Peyer's patch (tissue), 4 donors: ENCODE measurements at regions not wholly inside any gene's neighbourhood (a gene's known extent, or its start where the extent isn't known, plus 50 kb on each side); places are given as distances from the start of the nearest gene placed in this dataset.

Source experiments
- DNase-seq, 3 donors: peaks; one replicate each; pipeline ENCODE4 v3.0.0-alpha.2; 2017 to 2019
- H3K27ac ChIP-seq, 4 donors: fragments of 200-600 bp; sonication (generic); one replicate each; pipeline ENCODE4 v1.5.1; 2016 to 2019
- H3K27me3 ChIP-seq, 2 donors: fragments of 200-600 bp; sonication (generic); one replicate each; pipeline ENCODE4 v1.5.1; 2019
- H3K36me3 ChIP-seq, 3 donors: fragments of 200-600 bp; sonication (generic); one replicate each; pipeline ENCODE4 v1.5.1; 2016 to 2019
- H3K4me1 ChIP-seq, 4 donors: fragments of 200-600 bp; sonication (generic); one replicate each; pipeline ENCODE4 v1.5.1; 2016 to 2019
- H3K4me3 ChIP-seq, 4 donors: fragments of 200-600 bp; sonication (generic); 1 replicate in 3 of 4; 2 replicates in 1 of 4; pipeline ENCODE4 v1.5.1; 2016 to 2019; ENCODE audit warnings: mild to moderate bottlenecking in 1 of 4
- H3K9me3 ChIP-seq, 4 donors: fragments of 200-600 bp; sonication (generic); one replicate each; pipeline ENCODE4 v1.5.1; 2016 to 2019; ENCODE audit warnings: mild to moderate bottlenecking in 1 of 4
- CTCF ChIP-seq, 6 experiments: fragments of 450-650 bp in 4 of 6; fragments of 200-600 bp in 2 of 6; sonication (generic) in 1 of 6; IDR thresholded peaks; one replicate each; pipeline ENCODE4 v1.5.1; 2017 to 2019; ENCODE audit warnings: antibody characterized with exemption in 6 of 6, mild to moderate bottlenecking in 3 of 6, moderate library complexity in 1 of 6
- POLR2A ChIP-seq, 2 donors: fragments of 450-650 bp; IDR thresholded peaks; one replicate each; pipeline ENCODE4 v1.5.1; 2017; ENCODE audit warnings: antibody characterized with exemption in 2 of 2, mild to moderate bottlenecking in 2 of 2, moderate library complexity in 2 of 2

DNA sequence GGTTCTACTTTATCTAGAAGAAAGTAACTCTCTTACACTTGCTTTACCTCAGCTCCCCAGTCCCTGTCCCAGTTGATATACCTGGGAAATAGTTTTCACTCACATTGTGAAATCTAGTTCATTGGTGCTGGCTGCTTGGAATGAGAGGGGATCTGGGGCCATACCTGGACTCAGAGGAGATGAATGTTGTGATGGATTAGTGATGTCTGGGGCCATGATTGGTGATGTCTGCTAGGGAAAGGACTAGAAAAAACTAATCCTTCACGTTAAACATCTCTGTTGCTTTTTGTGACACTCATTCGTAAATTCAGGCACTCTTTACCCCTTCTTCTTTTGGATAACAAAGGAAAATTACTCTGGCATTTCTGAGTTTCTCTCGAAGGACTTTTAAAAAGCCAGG is 152.4 kb downstream of the RAB11FIP2 start:
- H3K36me3 ChIP-seq = no peaks in the 10 kb centered on the region
- DNase-seq = no peak
- H3K4me1 ChIP-seq = no peaks in the 10 kb centered on the region
- no peak overlapping the region for H3K27ac ChIP-seq
- no peaks in the 10 kb centered on the region for H3K9me3 ChIP-seq
- H3K27me3 ChIP-seq = no peaks in the 10 kb centered on the region
- H3K4me3 ChIP-seq = no peak overlapping the region
- TF ChIP-seq POLR2A (IDR thresholded peaks at IDR 0.05) (no peak), CTCF (IDR thresholded peaks at IDR 0.05) (no peak)

- no peak for DNase-seq
- Histone ChIP-seq H3K27me3 (no peaks in the 10 kb centered on the region), H3K9me3 (no peaks in the 10 kb centered on the region), H3K4me3 (no peak overlapping the region), H3K27ac (no peak overlapping the region), H3K36me3 (no peaks in the 10 kb centered on the region), H3K4me1 (no peaks in the 10 kb centered on the region)
- no peak for TF ChIP-seq POLR2A (IDR thresholded peaks at IDR 0.05)
- TF ChIP-seq CTCF (IDR thresholded peaks at IDR 0.05) = no peak
Observed at GRCh38 chr10:117896517-117896916, 150.2 kb downstream of the RAB11FIP2 start.

GRCh38 chr10:117899181-117899683 is 147.5 kb downstream of the RAB11FIP2 start:
- Histone ChIP-seq H3K27ac (no peak overlapping the region), H3K4me1 (no peaks in the 10 kb centered on the region)

DNA sequence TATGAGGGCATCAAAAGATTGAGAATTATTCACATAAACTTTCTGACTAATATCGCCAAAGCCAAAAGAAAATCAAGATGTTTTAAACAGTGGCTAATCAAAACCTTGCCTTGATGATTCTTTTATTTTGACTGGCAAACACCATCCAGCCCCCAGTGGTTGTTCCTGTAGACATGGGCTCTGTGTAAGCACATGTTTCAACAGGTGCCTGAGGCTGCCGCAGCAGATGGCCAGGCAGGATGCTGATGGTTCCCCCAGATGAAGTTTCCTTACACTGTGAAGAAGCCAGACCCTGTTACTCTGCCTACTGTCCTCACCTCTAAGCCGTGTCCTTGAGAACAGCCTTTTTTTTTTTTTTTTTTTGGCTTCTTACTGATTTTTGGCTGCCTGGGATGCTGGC is 146.5 kb downstream of the RAB11FIP2 start:
- DNase-seq = no peak
- H3K4me1 ChIP-seq = no peaks in the 10 kb centered on the region
- H3K4me3 ChIP-seq = no peak overlapping the region
- H3K9me3 ChIP-seq = no peaks in the 10 kb centered on the region
- H3K36me3 ChIP-seq = no peaks in the 10 kb centered on the region
- H3K27ac ChIP-seq = no peak overlapping the region
- no peak for TF ChIP-seq POLR2A (IDR thresholded peaks at IDR 0.05)
- no peak for TF ChIP-seq CTCF (IDR thresholded peaks at IDR 0.05)
- no peaks in the 10 kb centered on the region for H3K27me3 ChIP-seq

More at GRCh38 chr10:117899181-117899683, 147.5 kb downstream of the RAB11FIP2 start:
- no peaks in the 10 kb centered on the region for H3K9me3 ChIP-seq
- TF ChIP-seq CTCF (IDR thresholded peaks at IDR 0.05) = no peak
- H3K36me3 ChIP-seq = no peaks in the 10 kb centered on the region
- no peak overlapping the region for H3K4me3 ChIP-seq
- no peak for DNase-seq
- H3K27me3 ChIP-seq = no peaks in the 10 kb centered on the region

- H3K4me3 ChIP-seq = no peak overlapping the region
- TF ChIP-seq CTCF (IDR thresholded peaks at IDR 0.05) (no peak), POLR2A (IDR thresholded peaks at IDR 0.05) (no peak)
- H3K36me3 ChIP-seq = no peaks in the 10 kb centered on the region
- no peak overlapping the region for H3K27ac ChIP-seq
- H3K4me1 ChIP-seq = no peaks in the 10 kb centered on the region
- no peaks in the 10 kb centered on the region for H3K27me3 ChIP-seq
- DNase-seq = no peak
- H3K9me3 ChIP-seq = no peaks in the 10 kb centered on the region
Observed at GRCh38 chr10:117903854-117904253, 142.9 kb downstream of the RAB11FIP2 start.

DNA sequence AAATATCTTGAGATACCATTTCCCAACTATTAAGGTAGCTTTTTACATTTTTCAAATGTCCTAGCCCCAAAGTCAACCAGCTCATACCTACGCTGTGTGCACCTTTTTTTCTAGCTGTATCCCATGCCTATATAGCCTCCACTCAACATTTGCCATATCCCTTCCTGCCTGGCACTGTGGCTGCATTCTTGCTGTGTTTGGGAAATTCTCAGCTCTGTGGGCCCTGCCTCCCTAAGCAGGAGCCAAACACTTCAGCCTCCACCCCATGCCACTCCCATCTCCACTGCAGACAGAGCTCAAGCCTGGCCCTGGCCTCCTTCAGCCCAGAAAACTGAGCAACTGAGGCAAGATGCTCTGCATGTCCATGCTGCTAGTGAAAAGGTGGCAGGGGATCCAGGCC is 141.3 kb downstream of the RAB11FIP2 start:
- no peak for DNase-seq
- Histone ChIP-seq H3K4me3 (no peak overlapping the region), H3K27me3 (no peaks in the 10 kb centered on the region), H3K4me1 (no peaks in the 10 kb centered on the region), H3K9me3 (no peaks in the 10 kb centered on the region), H3K36me3 (no peaks in the 10 kb centered on the region), H3K27ac (no peak overlapping the region)
- TF ChIP-seq POLR2A (IDR thresholded peaks at IDR 0.05) (no peak), CTCF (IDR thresholded peaks at IDR 0.05) (no peak)
